ENCODE measurements at regions not wholly inside any gene's neighbourhood (a gene's known extent, or its start where the extent isn't known, plus 50 kb on each side); places are given as distances from the start of the nearest gene placed in this dataset.
"Not testable (repeated sequence)": the region's sequence is repeated elsewhere in the genome, so short reads cannot be mapped to it uniquely, and the experiment has no call there.

- H3K4me1 ChIP-seq (ENCODE audit: control insufficient read depth, insufficient read depth, low read length) = no peaks in the 10 kb centered on the region
- no peak overlapping the region for H3K27ac ChIP-seq (ENCODE audit: low read length)
- H3K9me3 ChIP-seq (ENCODE audit: control insufficient read depth in 2 of 2, low read length in 2 of 2) = peaks cover 4 to 7% of the 10 kb centered on the region in 2 donors
- H3K27me3 ChIP-seq (ENCODE audit: control insufficient read depth in 1 of 2, insufficient read depth in 2 of 2, low read length in 2 of 2) = no peaks in the 10 kb centered on the region
- H3K4me3 ChIP-seq (ENCODE audit: low read length in 2 of 2) = no peak overlapping the region
- no peaks in the 10 kb centered on the region for H3K36me3 ChIP-seq (ENCODE audit: control insufficient read depth in 2 of 2, insufficient read depth in 2 of 2, low read length in 2 of 2)
- H3K9ac ChIP-seq (ENCODE audit: low read length in 2 of 2) = no peak overlapping the region
Measured at GRCh38 chr6:137610702-137611101, 116.5 kb upstream of the OLIG3 start.

DNA sequence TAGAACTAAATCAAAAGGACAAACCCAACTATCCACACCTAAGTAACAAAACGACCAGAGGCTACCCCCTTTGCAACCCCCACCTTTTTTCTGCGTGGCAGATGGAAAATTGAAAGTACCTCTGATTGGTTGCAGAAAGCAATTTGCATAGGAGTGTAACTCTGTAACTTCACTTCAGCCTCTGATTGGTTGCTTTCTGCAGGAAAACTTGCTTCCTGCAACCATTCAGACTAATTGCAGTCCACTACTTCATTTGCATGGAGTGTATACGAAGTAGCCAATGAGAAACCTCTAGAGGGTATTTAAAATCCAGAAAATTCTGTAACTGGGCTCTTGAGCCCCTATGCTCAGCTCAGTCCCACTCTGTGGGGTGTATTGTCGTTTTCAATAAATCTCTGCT is 129.1 kb upstream of the OLIG3 start:
- Histone ChIP-seq H3K4me3 (ENCODE audit: low read length in 2 of 2) (no peak overlapping the region), H3K27me3 (ENCODE audit: control insufficient read depth in 1 of 2, insufficient read depth in 2 of 2, low read length in 2 of 2) (peaks cover 0 to 4% of the 10 kb centered on the region in 2 donors), H3K36me3 (ENCODE audit: control insufficient read depth in 2 of 2, insufficient read depth in 2 of 2, low read length in 2 of 2) (no peaks in the 10 kb centered on the region), H3K27ac (ENCODE audit: low read length) (no peak overlapping the region), H3K9me3 (ENCODE audit: control insufficient read depth in 2 of 2, low read length in 2 of 2) (no peaks in the 10 kb centered on the region), H3K4me1 (ENCODE audit: control insufficient read depth, insufficient read depth, low read length) (no peaks in the 10 kb centered on the region), H3K9ac (ENCODE audit: low read length in 2 of 2) (no peak overlapping the region)

- Histone ChIP-seq H3K27me3 (ENCODE audit: control insufficient read depth in 1 of 2, insufficient read depth in 2 of 2, low read length in 2 of 2) (peaks cover 0 to 4% of the 10 kb centered on the region in 2 donors), H3K9ac (ENCODE audit: low read length in 2 of 2) (no peak overlapping the region), H3K9me3 (ENCODE audit: control insufficient read depth in 2 of 2, low read length in 2 of 2) (no peaks in the 10 kb centered on the region), H3K36me3 (ENCODE audit: control insufficient read depth in 2 of 2, insufficient read depth in 2 of 2, low read length in 2 of 2) (no peaks in the 10 kb centered on the region), H3K4me3 (ENCODE audit: low read length in 2 of 2) (no peak overlapping the region), H3K27ac (ENCODE audit: low read length) (no peak overlapping the region), H3K4me1 (ENCODE audit: control insufficient read depth, insufficient read depth, low read length) (no peaks in the 10 kb centered on the region)
Measured at GRCh38 chr6:137625100-137625661, 131.0 kb upstream of the OLIG3 start.

DNA sequence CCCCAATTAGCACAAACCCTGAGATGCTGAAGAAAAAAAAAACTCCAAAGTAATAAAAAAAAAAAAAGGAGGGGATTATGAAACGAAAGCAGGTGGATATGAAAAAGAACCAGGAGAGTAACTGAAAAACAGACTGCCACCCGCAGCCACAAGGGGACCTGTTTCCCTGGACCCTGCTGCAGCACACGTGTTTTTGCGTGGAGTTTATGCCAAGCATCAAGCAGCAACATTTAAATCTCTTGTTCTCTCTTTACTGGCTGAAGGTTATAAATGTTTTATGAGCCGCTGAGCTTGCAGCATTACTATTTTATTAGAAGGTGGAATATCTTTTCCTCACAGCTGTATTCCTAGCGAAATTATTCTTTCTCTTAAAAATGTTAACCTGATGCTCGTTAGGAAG is 131.6 kb upstream of the OLIG3 start:
- Histone ChIP-seq H3K4me3 (ENCODE audit: low read length in 2 of 2) (no peak overlapping the region), H3K27ac (ENCODE audit: low read length) (no peak overlapping the region), H3K27me3 (ENCODE audit: control insufficient read depth in 1 of 2, insufficient read depth in 2 of 2, low read length in 2 of 2) (peaks cover 0 to 4% of the 10 kb centered on the region in 2 donors), H3K9ac (ENCODE audit: low read length in 2 of 2) (no peak overlapping the region), H3K36me3 (ENCODE audit: control insufficient read depth in 2 of 2, insufficient read depth in 2 of 2, low read length in 2 of 2) (no peaks in the 10 kb centered on the region), H3K9me3 (ENCODE audit: control insufficient read depth in 2 of 2, low read length in 2 of 2) (no peaks in the 10 kb centered on the region), H3K4me1 (ENCODE audit: control insufficient read depth, insufficient read depth, low read length) (no peaks in the 10 kb centered on the region)

DNA sequence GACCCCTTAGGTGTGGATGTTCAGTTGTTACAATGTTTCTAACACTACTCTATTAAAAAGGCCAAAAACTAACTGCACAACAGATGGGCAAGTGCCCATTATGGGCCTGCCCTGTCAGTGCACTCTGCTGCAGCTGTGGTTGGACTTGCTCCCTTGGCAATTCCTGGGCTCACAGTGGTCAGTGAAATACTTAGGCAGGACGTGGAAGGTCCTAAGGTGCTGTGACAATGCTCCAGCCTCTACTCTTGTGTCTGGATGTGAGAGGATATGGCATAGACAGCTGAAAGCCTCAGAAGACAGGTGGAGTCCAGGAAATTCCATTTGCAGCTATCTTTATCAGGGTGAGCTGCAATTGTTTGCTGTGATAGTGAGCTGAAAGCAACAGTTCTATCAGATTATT is 136.5 kb upstream of the OLIG3 start:
- Histone ChIP-seq H3K27ac (ENCODE audit: low read length) (no peak overlapping the region), H3K36me3 (ENCODE audit: control insufficient read depth in 2 of 2, insufficient read depth in 2 of 2, low read length in 2 of 2) (no peaks in the 10 kb centered on the region), H3K4me1 (ENCODE audit: control insufficient read depth, insufficient read depth, low read length) (no peaks in the 10 kb centered on the region)

GRCh38 chr6:137631323-137631722 is 137.1 kb upstream of the OLIG3 start:
- Histone ChIP-seq H3K36me3 (ENCODE audit: control insufficient read depth in 2 of 2, insufficient read depth in 2 of 2, low read length in 2 of 2) (no peaks in the 10 kb centered on the region), H3K9ac (ENCODE audit: low read length in 2 of 2) (no peak overlapping the region)

More for the DNA sequence above, 136.5 kb upstream of the OLIG3 start:
- Histone ChIP-seq H3K4me3 (ENCODE audit: low read length in 2 of 2) (no peak overlapping the region), H3K27me3 (ENCODE audit: control insufficient read depth in 1 of 2, insufficient read depth in 2 of 2, low read length in 2 of 2) (no peaks in the 10 kb centered on the region), H3K9me3 (ENCODE audit: control insufficient read depth in 2 of 2, low read length in 2 of 2) (no peaks in the 10 kb centered on the region), H3K9ac (ENCODE audit: low read length in 2 of 2) (no peak overlapping the region)

DNA sequence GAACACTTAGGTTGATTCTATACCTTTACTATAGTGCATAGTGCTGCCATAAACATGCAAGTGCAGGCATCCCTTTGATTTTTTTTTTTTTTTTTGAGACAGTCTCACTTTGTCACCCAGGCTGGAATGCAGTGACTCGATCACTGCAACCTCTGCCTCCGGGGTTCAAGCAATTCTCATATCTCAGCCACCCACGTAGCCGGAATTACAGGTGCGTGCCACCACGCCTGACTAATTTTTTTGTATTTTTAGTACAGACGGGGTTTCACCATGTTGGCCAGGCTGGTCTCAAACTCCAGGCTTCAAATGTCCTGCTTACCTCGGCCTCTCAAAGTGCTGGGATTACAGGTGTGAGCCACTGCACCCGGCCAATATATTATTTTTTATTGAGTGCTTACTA is 140.0 kb upstream of the OLIG3 start:
- H3K9me3 ChIP-seq (ENCODE audit: control insufficient read depth in 2 of 2, low read length in 2 of 2); H3K4me3 ChIP-seq (ENCODE audit: low read length in 2 of 2); H3K27me3 ChIP-seq (ENCODE audit: control insufficient read depth in 1 of 2, insufficient read depth in 2 of 2, low read length in 2 of 2); H3K27ac ChIP-seq (ENCODE audit: low read length); H3K36me3 ChIP-seq (ENCODE audit: control insufficient read depth in 2 of 2, insufficient read depth in 2 of 2, low read length in 2 of 2); H3K9ac ChIP-seq (ENCODE audit: low read length in 2 of 2); H3K4me1 ChIP-seq (ENCODE audit: control insufficient read depth, insufficient read depth, low read length): not testable (repeated sequence)

More at GRCh38 chr6:137631323-137631722, 137.1 kb upstream of the OLIG3 start:
- no peaks in the 10 kb centered on the region for H3K9me3 ChIP-seq (ENCODE audit: control insufficient read depth in 2 of 2, low read length in 2 of 2)
- no peaks in the 10 kb centered on the region for H3K27me3 ChIP-seq (ENCODE audit: control insufficient read depth in 1 of 2, insufficient read depth in 2 of 2, low read length in 2 of 2)
- H3K4me3 ChIP-seq (ENCODE audit: low read length in 2 of 2) = no peak overlapping the region
- no peak overlapping the region for H3K27ac ChIP-seq (ENCODE audit: low read length)
- H3K4me1 ChIP-seq (ENCODE audit: control insufficient read depth, insufficient read depth, low read length) = no peaks in the 10 kb centered on the region

GRCh38 chr6:137637121-137637520 is 142.9 kb upstream of the OLIG3 start:
- Histone ChIP-seq H3K9me3 (ENCODE audit: control insufficient read depth in 2 of 2, low read length in 2 of 2) (no peaks in the 10 kb centered on the region), H3K36me3 (ENCODE audit: control insufficient read depth in 2 of 2, insufficient read depth in 2 of 2, low read length in 2 of 2) (no peaks in the 10 kb centered on the region), H3K4me3 (ENCODE audit: low read length in 2 of 2) (no peak overlapping the region), H3K4me1 (ENCODE audit: control insufficient read depth, insufficient read depth, low read length) (no peaks in the 10 kb centered on the region), H3K27ac (ENCODE audit: low read length) (no peak overlapping the region), H3K9ac (ENCODE audit: low read length in 2 of 2) (no peak overlapping the region), H3K27me3 (ENCODE audit: control insufficient read depth in 1 of 2, insufficient read depth in 2 of 2, low read length in 2 of 2) (no peaks in the 10 kb centered on the region)

DNA sequence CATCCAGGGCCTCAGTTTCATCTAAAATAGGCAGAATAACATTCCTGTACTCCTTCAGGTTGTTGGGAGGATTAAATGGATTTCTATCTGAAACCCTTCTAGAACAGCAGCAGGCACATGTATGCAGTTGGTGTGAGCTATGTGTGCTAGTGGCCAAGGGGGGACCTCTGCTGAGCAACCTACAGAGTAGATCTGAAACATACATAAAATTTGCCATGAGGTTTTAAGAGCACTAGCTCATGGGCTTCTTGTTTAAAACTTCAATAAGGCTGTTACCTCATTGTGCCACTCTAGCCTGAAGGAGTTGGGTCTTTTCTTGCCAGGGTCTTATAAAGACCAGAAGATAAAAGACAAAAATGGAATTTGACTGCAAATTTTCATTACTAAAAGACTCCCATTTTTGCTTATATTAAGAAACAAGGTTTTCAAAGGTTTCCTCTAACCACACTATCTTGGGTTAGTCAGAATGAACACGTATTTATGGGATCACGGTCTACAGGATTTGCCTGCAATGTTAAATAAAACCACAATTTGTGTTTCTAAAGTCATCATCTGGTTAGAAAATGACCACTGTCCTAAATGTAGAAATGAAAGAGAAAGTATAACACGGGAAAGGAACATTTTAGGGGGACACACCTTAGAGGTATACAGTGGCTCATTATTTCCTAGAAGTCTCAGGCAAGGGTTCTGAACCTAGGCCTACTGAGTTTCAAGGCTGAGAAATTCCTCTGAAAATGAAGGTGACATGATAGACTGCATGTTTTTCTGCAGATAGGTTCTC is 144.9 kb upstream of the OLIG3 start:
- H3K4me3 ChIP-seq (ENCODE audit: low read length in 2 of 2) = no peak overlapping the region
- no peaks in the 10 kb centered on the region for H3K27me3 ChIP-seq (ENCODE audit: control insufficient read depth in 1 of 2, insufficient read depth in 2 of 2, low read length in 2 of 2)
- H3K27ac ChIP-seq (ENCODE audit: low read length) = no peak overlapping the region
- H3K4me1 ChIP-seq (ENCODE audit: control insufficient read depth, insufficient read depth, low read length) = no peaks in the 10 kb centered on the region
- no peaks in the 10 kb centered on the region for H3K36me3 ChIP-seq (ENCODE audit: control insufficient read depth in 2 of 2, insufficient read depth in 2 of 2, low read length in 2 of 2)
- H3K9me3 ChIP-seq (ENCODE audit: control insufficient read depth in 2 of 2, low read length in 2 of 2) = no peaks in the 10 kb centered on the region
- no peak overlapping the region for H3K9ac ChIP-seq (ENCODE audit: low read length in 2 of 2)

GRCh38 chr6:137640086-137640485 is 145.9 kb upstream of the OLIG3 start:
- Histone ChIP-seq H3K9ac (ENCODE audit: low read length in 2 of 2) (no peak overlapping the region), H3K4me3 (ENCODE audit: low read length in 2 of 2) (no peak overlapping the region), H3K27me3 (ENCODE audit: control insufficient read depth in 1 of 2, insufficient read depth in 2 of 2, low read length in 2 of 2) (no peaks in the 10 kb centered on the region), H3K36me3 (ENCODE audit: control insufficient read depth in 2 of 2, insufficient read depth in 2 of 2, low read length in 2 of 2) (no peaks in the 10 kb centered on the region), H3K27ac (ENCODE audit: low read length) (no peak overlapping the region), H3K4me1 (ENCODE audit: control insufficient read depth, insufficient read depth, low read length) (no peaks in the 10 kb centered on the region), H3K9me3 (ENCODE audit: control insufficient read depth in 2 of 2, low read length in 2 of 2) (no peaks in the 10 kb centered on the region)

GRCh38 chr6:137641474-137642077 is 147.4 kb upstream of the OLIG3 start:
- no peaks in the 10 kb centered on the region for H3K9me3 ChIP-seq (ENCODE audit: control insufficient read depth in 2 of 2, low read length in 2 of 2)

More at GRCh38 chr6:137641474-137642077, 147.4 kb upstream of the OLIG3 start:
- no peak overlapping the region for H3K4me3 ChIP-seq (ENCODE audit: low read length in 2 of 2)
- H3K9ac ChIP-seq (ENCODE audit: low read length in 2 of 2) = no peak overlapping the region
- no peaks in the 10 kb centered on the region for H3K4me1 ChIP-seq (ENCODE audit: control insufficient read depth, insufficient read depth, low read length)
- H3K27me3 ChIP-seq (ENCODE audit: control insufficient read depth in 1 of 2, insufficient read depth in 2 of 2, low read length in 2 of 2) = no peaks in the 10 kb centered on the region
- no peaks in the 10 kb centered on the region for H3K36me3 ChIP-seq (ENCODE audit: control insufficient read depth in 2 of 2, insufficient read depth in 2 of 2, low read length in 2 of 2)
- H3K27ac ChIP-seq (ENCODE audit: low read length) = no peak overlapping the region

All from stomach smooth muscle (tissue), 2 donors.